ENCODE measurements at regions not wholly inside any gene's neighbourhood (a gene's known extent, or its start where the extent isn't known, plus 50 kb on each side); places are given as distances from the start of the nearest gene placed in this dataset.

DNA sequence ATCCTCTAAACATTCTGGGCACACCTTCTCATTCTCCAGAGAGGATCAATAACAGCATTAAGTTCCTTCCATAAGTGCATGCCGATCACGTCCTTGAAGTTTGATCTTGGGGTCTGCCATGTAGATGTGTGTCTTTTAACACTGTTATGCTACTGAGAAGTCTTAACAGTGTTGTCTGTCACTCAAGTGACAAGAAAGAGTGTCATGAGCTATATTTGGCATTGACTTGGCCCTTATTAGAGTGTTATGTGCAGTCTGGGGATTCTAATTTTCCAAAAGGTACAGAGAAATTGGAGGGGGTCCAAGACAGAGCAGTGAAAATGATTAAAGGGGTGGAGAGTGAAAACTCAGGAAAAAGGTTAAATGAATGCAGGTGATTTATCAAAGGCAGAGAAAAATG, 107.1 kb upstream of the OPCML start:
- TF ChIP-seq, protein P1, sequence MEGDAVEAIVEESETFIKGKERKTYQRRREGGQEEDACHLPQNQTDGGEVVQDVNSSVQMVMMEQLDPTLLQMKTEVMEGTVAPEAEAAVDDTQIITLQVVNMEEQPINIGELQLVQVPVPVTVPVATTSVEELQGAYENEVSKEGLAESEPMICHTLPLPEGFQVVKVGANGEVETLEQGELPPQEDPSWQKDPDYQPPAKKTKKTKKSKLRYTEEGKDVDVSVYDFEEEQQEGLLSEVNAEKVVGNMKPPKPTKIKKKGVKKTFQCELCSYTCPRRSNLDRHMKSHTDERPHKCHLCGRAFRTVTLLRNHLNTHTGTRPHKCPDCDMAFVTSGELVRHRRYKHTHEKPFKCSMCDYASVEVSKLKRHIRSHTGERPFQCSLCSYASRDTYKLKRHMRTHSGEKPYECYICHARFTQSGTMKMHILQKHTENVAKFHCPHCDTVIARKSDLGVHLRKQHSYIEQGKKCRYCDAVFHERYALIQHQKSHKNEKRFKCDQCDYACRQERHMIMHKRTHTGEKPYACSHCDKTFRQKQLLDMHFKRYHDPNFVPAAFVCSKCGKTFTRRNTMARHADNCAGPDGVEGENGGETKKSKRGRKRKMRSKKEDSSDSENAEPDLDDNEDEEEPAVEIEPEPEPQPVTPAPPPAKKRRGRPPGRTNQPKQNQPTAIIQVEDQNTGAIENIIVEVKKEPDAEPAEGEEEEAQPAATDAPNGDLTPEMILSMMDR (IDR thresholded peaks at IDR 0.05): no peak
- TF ChIP-seq POLR2A (IDR thresholded peaks at IDR 0.05): no peak

Measured in suprapubic skin (tissue), 3 donors.